22Rv1 (cell line): ENCODE measurements at regions not wholly inside any gene's neighbourhood (a gene's known extent, or its start where the extent isn't known, plus 50 kb on each side); places are given as distances from the start of the nearest gene placed in this dataset.
"Not testable (repeated sequence)": the region's sequence is repeated elsewhere in the genome, so short reads cannot be mapped to it uniquely, and the experiment has no call there.

Source experiments
- ZFX ChIP-seq: fragments of 450-650 bp; IDR thresholded peaks from 2 replicates; pipeline ENCODE4 v1.6.1; 2017; ENCODE audit warnings: antibody characterized with exemption, borderline replicate concordance
- TF ChIP-seq, protein P1 (sequence below): fragments of 450-650 bp; IDR thresholded peaks from 2 replicates; pipeline ENCODE4 v1.5.1; 2017; ENCODE audit warnings: mild to moderate bottlenecking

DNA sequence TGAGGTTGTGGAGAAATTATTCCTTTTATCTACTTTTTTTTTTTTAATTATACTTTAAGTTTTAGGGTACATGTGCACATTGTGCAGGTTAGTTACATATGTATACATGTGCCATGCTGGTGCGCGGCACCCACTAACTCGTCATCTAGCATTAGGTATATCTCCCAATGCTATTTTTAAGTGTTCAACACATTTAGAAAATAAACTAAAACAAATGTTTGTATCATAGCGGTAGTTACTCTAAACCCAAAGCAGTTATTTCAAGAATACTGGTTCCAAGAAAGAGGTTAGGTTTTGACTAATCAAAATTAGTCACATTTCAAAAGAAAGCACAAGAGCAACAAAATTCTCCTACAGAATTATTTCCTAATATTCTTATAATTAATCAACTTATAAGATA lies 119.5 kb upstream of the SEM1 start:
- TF ChIP-seq, protein P1, sequence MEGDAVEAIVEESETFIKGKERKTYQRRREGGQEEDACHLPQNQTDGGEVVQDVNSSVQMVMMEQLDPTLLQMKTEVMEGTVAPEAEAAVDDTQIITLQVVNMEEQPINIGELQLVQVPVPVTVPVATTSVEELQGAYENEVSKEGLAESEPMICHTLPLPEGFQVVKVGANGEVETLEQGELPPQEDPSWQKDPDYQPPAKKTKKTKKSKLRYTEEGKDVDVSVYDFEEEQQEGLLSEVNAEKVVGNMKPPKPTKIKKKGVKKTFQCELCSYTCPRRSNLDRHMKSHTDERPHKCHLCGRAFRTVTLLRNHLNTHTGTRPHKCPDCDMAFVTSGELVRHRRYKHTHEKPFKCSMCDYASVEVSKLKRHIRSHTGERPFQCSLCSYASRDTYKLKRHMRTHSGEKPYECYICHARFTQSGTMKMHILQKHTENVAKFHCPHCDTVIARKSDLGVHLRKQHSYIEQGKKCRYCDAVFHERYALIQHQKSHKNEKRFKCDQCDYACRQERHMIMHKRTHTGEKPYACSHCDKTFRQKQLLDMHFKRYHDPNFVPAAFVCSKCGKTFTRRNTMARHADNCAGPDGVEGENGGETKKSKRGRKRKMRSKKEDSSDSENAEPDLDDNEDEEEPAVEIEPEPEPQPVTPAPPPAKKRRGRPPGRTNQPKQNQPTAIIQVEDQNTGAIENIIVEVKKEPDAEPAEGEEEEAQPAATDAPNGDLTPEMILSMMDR, result not testable (repeated sequence)
- not testable (repeated sequence) for TF ChIP-seq ZFX
